ENCODE measurements at regions not wholly inside any gene's neighbourhood (a gene's known extent, or its start where the extent isn't known, plus 50 kb on each side); places are given as distances from the start of the nearest gene placed in this dataset.

DNA sequence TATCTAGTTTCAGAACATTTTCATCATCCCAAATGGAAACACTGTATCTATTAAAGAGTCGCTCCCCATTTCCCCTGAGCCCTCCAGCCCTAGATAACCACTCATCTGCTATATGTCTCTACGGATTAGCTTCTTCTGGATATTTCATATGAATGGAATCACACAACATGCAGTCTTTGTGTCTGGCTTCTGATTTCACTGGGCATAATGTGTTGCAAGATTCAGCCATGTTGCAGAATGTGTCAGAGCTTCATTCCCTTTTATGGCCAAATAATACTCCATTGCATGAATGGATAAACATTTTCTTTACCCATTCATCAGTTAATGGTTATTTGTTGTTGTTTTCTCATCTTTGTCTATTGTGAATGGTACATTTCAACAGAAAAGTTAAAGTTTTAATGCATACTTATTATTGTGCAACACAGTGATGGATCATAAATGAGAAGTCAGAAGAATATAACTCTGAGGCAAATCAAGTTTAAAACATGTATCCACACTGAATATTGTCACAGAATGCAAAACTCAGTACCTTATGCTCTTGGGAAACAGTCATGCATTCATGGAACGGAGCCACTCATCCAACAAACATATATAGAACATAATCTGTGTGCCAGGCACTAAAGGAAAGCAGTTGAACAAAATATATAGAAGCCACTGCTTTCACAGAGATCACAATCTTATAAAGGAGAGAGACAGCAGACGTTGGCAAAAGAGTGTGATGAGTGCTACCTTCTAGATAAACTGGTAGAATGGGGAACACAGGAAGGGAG is 57.8 kb upstream of the MAGEA4 start:
- Histone ChIP-seq H3K4me1 (no peaks in the 10 kb centered on the region), H3K27me3 (ENCODE audit: insufficient read depth in 3 of 3, low read length in 2 of 3) (no peaks in the 10 kb centered on the region), H3K4me3 (no peak overlapping the region), H3K36me3 (ENCODE audit: insufficient read depth in 1 of 2, low read depth in 1 of 2) (no peaks in the 10 kb centered on the region), H3K27ac (no peak overlapping the region), H3K9me3 (no peaks in the 10 kb centered on the region)
- 58 to 77% (median 74%) methylated on average over 4 of the region's 4 CpGs for WGBS, 3 donors
- ATAC-seq = no peak
- TF ChIP-seq CTCF (IDR thresholded peaks at IDR 0.05) = no peak
- intact Hi-C loops (cut with DNase I) = no loop called here
- no peak for DNase-seq

DNA sequence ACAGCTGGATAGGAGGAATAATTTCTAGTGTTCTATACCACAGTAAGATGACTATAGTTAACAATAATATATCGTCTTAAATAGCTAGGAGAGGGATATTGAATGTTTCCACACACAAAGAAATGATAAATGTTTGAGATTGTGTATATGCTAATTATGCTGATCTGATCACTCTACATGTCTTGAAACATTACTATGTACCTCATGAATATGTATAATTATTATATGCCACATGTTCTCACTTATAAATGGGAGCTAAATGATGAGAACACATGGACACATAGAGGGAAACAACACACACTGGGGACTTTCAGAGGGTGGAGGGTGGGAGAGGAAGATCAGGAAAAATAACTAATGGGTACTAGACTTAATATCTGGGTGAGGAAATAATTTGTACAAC is 53.2 kb upstream of the MAGEA4 start:
- DNase-seq = no peak
- TF ChIP-seq CTCF (IDR thresholded peaks at IDR 0.05) = no peak
- no peaks in the 10 kb centered on the region for H3K36me3 ChIP-seq (ENCODE audit: insufficient read depth in 1 of 2, low read depth in 1 of 2)
- WGBS, 3 donors = 85 to 100% (median 94%) methylated on average over 1 of the region's 1 CpG
- H3K27me3 ChIP-seq (ENCODE audit: insufficient read depth in 3 of 3, low read length in 2 of 3) = no peaks in the 10 kb centered on the region
- H3K27ac ChIP-seq = no peak overlapping the region
- intact Hi-C loops (cut with DNase I) = no loop called here
- no peak overlapping the region for H3K4me3 ChIP-seq
- no peak for ATAC-seq
- no peaks in the 10 kb centered on the region for H3K9me3 ChIP-seq
- H3K4me1 ChIP-seq = no peaks in the 10 kb centered on the region

- Histone ChIP-seq H3K36me3 (ENCODE audit: insufficient read depth in 1 of 2, low read depth in 1 of 2) (no peaks in the 10 kb centered on the region), H3K9me3 (no peaks in the 10 kb centered on the region), H3K27ac (no peak overlapping the region), H3K4me3 (no peak overlapping the region), H3K27me3 (ENCODE audit: insufficient read depth in 3 of 3, low read length in 2 of 3) (no peaks in the 10 kb centered on the region), H3K4me1 (no peaks in the 10 kb centered on the region)
- TF ChIP-seq CTCF (IDR thresholded peaks at IDR 0.05) = no peak
- no peak for DNase-seq
- WGBS, 3 donors = 73 to 96% (median 91%) methylated on average over 4 of the region's 4 CpGs
- no peak for ATAC-seq
- intact Hi-C loops (cut with DNase I) = no loop called here
Observed at GRCh38 chrX:151860827-151861226, 51.9 kb upstream of the MAGEA4 start.

Measured in psoas muscle (tissue), 7 donors.